DND-41 (cell line): ENCODE measurements at regions not wholly inside any gene's neighbourhood (a gene's known extent, or its start where the extent isn't known, plus 50 kb on each side); places are given as distances from the start of the nearest gene placed in this dataset.

Experiments
- EZH2 ChIP-seq: IDR thresholded peaks from 3 replicates; pipeline ENCODE4 v1.6.1; 2012; ENCODE audit warnings: borderline replicate concordance, low read depth, mild to moderate bottlenecking, moderate library complexity, low read length, inconsistent platforms; ENCODE audit not compliant: severe bottlenecking
- TF ChIP-seq, protein P1 (sequence below): IDR thresholded peaks from 2 replicates; pipeline ENCODE4 v1.5.1; 2012; ENCODE audit warnings: borderline replicate concordance, low read length, moderate library complexity, mild to moderate bottlenecking; ENCODE audit not compliant: poor library complexity, severe bottlenecking; ENCODE audit errors: extremely low read depth

DNA sequence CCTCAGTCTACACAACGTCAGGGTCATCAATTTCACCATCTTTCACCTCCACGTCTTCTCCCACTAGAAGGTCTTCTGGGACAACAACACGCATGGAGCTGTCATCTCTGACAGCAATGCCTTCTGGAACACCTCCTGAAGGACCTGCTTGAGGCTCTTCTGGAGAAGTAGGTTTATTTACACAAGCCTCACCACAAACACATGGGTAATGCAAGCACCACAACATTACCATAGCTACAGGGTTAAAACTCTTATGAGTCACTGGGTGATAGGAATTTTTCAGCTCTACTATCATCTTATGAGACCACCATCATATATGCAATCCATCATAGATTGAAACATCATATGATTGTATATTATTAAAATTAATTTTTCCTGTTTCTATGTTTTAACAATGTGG is 215.4 kb downstream of the CHD9NB start:
- TF ChIP-seq, protein P1, sequence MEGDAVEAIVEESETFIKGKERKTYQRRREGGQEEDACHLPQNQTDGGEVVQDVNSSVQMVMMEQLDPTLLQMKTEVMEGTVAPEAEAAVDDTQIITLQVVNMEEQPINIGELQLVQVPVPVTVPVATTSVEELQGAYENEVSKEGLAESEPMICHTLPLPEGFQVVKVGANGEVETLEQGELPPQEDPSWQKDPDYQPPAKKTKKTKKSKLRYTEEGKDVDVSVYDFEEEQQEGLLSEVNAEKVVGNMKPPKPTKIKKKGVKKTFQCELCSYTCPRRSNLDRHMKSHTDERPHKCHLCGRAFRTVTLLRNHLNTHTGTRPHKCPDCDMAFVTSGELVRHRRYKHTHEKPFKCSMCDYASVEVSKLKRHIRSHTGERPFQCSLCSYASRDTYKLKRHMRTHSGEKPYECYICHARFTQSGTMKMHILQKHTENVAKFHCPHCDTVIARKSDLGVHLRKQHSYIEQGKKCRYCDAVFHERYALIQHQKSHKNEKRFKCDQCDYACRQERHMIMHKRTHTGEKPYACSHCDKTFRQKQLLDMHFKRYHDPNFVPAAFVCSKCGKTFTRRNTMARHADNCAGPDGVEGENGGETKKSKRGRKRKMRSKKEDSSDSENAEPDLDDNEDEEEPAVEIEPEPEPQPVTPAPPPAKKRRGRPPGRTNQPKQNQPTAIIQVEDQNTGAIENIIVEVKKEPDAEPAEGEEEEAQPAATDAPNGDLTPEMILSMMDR = no peak
- TF ChIP-seq EZH2 = no peak
